ENCODE measurements at regions not wholly inside any gene's neighbourhood (a gene's known extent, or its start where the extent isn't known, plus 50 kb on each side); places are given as distances from the start of the nearest gene placed in this dataset.

- H3K9me3 ChIP-seq (ENCODE audit: control insufficient read depth, insufficient read depth, low read length), result no peaks in the 10 kb centered on the region
- Mint-ChIP-seq H3K27ac (no peak overlapping the region), H3K4me3 (no peak overlapping the region), H3K9me3 (no peaks in the 10 kb centered on the region), H3K36me3 (no peaks in the 10 kb centered on the region), H3K4me1 (no peaks in the 10 kb centered on the region), H3K27me3 (ENCODE audit: low read depth in 2 of 2) (peaks cover 3 to 5% of the 10 kb centered on the region in 2 donors)
- no peak overlapping the region for H3K27ac ChIP-seq (ENCODE audit: low read length)
- no peaks in the 10 kb centered on the region for H3K4me1 ChIP-seq (ENCODE audit: control insufficient read depth, insufficient read depth, low read length)
- WGBS (ENCODE audit: insufficient coverage), result 96% methylated on average over 7 of the region's 7 CpGs
- TF ChIP-seq, protein P1, sequence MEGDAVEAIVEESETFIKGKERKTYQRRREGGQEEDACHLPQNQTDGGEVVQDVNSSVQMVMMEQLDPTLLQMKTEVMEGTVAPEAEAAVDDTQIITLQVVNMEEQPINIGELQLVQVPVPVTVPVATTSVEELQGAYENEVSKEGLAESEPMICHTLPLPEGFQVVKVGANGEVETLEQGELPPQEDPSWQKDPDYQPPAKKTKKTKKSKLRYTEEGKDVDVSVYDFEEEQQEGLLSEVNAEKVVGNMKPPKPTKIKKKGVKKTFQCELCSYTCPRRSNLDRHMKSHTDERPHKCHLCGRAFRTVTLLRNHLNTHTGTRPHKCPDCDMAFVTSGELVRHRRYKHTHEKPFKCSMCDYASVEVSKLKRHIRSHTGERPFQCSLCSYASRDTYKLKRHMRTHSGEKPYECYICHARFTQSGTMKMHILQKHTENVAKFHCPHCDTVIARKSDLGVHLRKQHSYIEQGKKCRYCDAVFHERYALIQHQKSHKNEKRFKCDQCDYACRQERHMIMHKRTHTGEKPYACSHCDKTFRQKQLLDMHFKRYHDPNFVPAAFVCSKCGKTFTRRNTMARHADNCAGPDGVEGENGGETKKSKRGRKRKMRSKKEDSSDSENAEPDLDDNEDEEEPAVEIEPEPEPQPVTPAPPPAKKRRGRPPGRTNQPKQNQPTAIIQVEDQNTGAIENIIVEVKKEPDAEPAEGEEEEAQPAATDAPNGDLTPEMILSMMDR (IDR thresholded peaks at IDR 0.05), result no peak
- H3K27me3 ChIP-seq (ENCODE audit: control insufficient read depth, insufficient read depth, low read length), result no peaks in the 10 kb centered on the region
- intact Hi-C loops (cut with micrococcal nuclease), result no loop called here
- H3K4me3 ChIP-seq (ENCODE audit: low read length), result no peak overlapping the region
- no peaks in the 10 kb centered on the region for H3K36me3 ChIP-seq (ENCODE audit: control insufficient read depth, insufficient read depth, low read length)
- DNase-seq (no peak), ATAC-seq (no peak)
These were observed 388.9 kb upstream of the AKR1E2 start for GRCh38 chr10:4437061-4437460.

GRCh38 chr10:4436103-4436502, 389.9 kb upstream of the AKR1E2 start:
- no peak for DNase-seq

DNA sequence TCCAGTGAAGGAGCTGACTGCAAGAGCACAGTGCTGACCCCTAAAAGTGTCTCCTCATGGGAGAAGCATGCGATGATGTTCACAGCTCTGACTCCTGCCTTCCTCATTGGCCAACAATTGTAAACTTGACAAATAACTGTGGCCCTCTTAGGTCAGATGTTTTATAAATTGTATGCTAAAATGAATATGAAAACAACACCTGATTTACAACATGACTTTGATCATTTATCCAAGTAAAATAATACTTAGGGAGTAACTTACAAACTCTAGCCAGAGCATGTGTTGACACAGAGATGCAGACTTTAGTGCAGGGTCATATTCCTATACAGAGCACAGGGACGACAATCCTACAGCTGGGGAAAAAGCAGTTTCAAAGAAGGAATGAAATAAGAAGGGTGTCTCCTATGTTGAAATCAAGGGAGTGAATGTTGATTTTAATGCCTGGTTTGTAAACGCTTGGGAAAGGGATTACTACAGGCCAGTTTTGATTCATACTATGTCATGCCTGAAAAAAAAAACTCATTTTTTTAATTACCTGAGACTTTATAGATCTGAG, 391.4 kb upstream of the AKR1E2 start:
- Mint-ChIP-seq H3K36me3 (no peaks in the 10 kb centered on the region), H3K4me3 (no peak overlapping the region), H3K27ac (no peak overlapping the region), H3K4me1 (no peaks in the 10 kb centered on the region), H3K27me3 (ENCODE audit: low read depth in 2 of 2) (peaks cover 0 to 5% of the 10 kb centered on the region in 2 donors), H3K9me3 (no peaks in the 10 kb centered on the region)
- Histone ChIP-seq H3K27ac (ENCODE audit: low read length) (no peak overlapping the region), H3K4me1 (ENCODE audit: control insufficient read depth, insufficient read depth, low read length) (no peaks in the 10 kb centered on the region), H3K9me3 (ENCODE audit: control insufficient read depth, insufficient read depth, low read length) (no peaks in the 10 kb centered on the region), H3K4me3 (ENCODE audit: low read length) (no peak overlapping the region), H3K36me3 (ENCODE audit: control insufficient read depth, insufficient read depth, low read length) (no peaks in the 10 kb centered on the region), H3K27me3 (ENCODE audit: control insufficient read depth, insufficient read depth, low read length) (no peaks in the 10 kb centered on the region)
- 100% methylated on average over 3 of the region's 3 CpGs for WGBS (ENCODE audit: insufficient coverage)
- intact Hi-C loops (cut with micrococcal nuclease), result no loop called here
- DNase-seq, result no peak
- ATAC-seq, result no peak
- TF ChIP-seq, protein P1 (IDR thresholded peaks at IDR 0.05), result no peak

More at GRCh38 chr10:4436103-4436502, 389.9 kb upstream of the AKR1E2 start:
- ATAC-seq, result no peak
- no peaks in the 10 kb centered on the region for H3K27me3 ChIP-seq (ENCODE audit: control insufficient read depth, insufficient read depth, low read length)
- no peaks in the 10 kb centered on the region for H3K9me3 Mint-ChIP-seq
- H3K4me3 Mint-ChIP-seq, result no peak overlapping the region
- no peaks in the 10 kb centered on the region for H3K4me1 ChIP-seq (ENCODE audit: control insufficient read depth, insufficient read depth, low read length)
- TF ChIP-seq, protein P1 (IDR thresholded peaks at IDR 0.05), result no peak
- no peaks in the 10 kb centered on the region for H3K36me3 Mint-ChIP-seq
- H3K36me3 ChIP-seq (ENCODE audit: control insufficient read depth, insufficient read depth, low read length), result no peaks in the 10 kb centered on the region
- H3K27ac Mint-ChIP-seq, result no peak overlapping the region
- H3K4me1 Mint-ChIP-seq, result no peaks in the 10 kb centered on the region
- H3K9me3 ChIP-seq (ENCODE audit: control insufficient read depth, insufficient read depth, low read length), result no peaks in the 10 kb centered on the region
- H3K4me3 ChIP-seq (ENCODE audit: low read length), result no peak overlapping the region
- peaks cover 0 to 5% of the 10 kb centered on the region in 2 donors for H3K27me3 Mint-ChIP-seq (ENCODE audit: low read depth in 2 of 2)
- H3K27ac ChIP-seq (ENCODE audit: low read length), result no peak overlapping the region
- intact Hi-C loops (cut with micrococcal nuclease), result no loop called here

DNA sequence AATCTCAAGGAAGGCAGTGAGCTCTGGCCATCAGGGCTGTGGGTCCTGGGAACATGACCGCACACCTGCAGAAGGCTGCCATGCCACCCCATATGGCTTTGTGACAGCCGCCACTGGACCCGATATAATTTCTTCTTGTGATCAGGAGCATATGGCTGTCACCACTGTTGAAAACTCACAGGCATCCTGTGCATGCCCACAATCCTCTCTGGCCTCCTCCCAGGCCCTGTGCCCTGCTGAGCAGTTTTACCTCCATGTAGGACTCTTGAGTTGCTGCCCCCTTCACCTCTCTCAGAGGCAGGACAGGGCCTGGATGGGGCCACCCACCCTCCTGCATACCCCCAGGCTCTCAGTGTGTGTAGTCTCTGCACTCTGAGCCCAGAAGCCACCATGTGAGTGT, 391.9 kb upstream of the AKR1E2 start:
- H3K4me1 ChIP-seq (ENCODE audit: control insufficient read depth, insufficient read depth, low read length), result no peaks in the 10 kb centered on the region
- intact Hi-C loops (cut with micrococcal nuclease), result no loop called here
- Mint-ChIP-seq H3K4me3 (no peak overlapping the region), H3K27me3 (ENCODE audit: low read depth in 2 of 2) (peaks cover 0 to 5% of the 10 kb centered on the region in 2 donors), H3K27ac (no peak overlapping the region), H3K4me1 (no peaks in the 10 kb centered on the region), H3K9me3 (no peaks in the 10 kb centered on the region), H3K36me3 (no peaks in the 10 kb centered on the region)
- no peak for ATAC-seq
- TF ChIP-seq, protein P1 (IDR thresholded peaks at IDR 0.05), result no peak
- no peak for DNase-seq
- 97% methylated on average over 3 of the region's 3 CpGs for WGBS (ENCODE audit: insufficient coverage)
- H3K4me3 ChIP-seq (ENCODE audit: low read length), result no peak overlapping the region
- no peaks in the 10 kb centered on the region for H3K27me3 ChIP-seq (ENCODE audit: control insufficient read depth, insufficient read depth, low read length)
- H3K27ac ChIP-seq (ENCODE audit: low read length), result no peak overlapping the region
- H3K36me3 ChIP-seq (ENCODE audit: control insufficient read depth, insufficient read depth, low read length), result no peaks in the 10 kb centered on the region
- no peaks in the 10 kb centered on the region for H3K9me3 ChIP-seq (ENCODE audit: control insufficient read depth, insufficient read depth, low read length)

Data from natural killer cell (primary cell).